GM18519 (cell line): ENCODE measurements at regions not wholly inside any gene's neighbourhood (a gene's known extent, or its start where the extent isn't known, plus 50 kb on each side); places are given as distances from the start of the nearest gene placed in this dataset.

Experiments
- ATAC-seq: cut with Tn5 transposase; IDR thresholded peaks from one replicate; pipeline ENCODE4 v1.9.1; 2021; ENCODE audit warnings: mild to moderate bottlenecking, moderate library complexity; ENCODE audit not compliant: unreplicated experiment, low FRiP score

GRCh38 chr9:1411826-1412225 lies 361.7 kb downstream of the DMRT2 start:
- no peak for ATAC-seq

- ATAC-seq = no peak
Observed at GRCh38 chr9:1414711-1415131, 364.6 kb downstream of the DMRT2 start.

- ATAC-seq = no peak
Observed at GRCh38 chr9:1415146-1415545, 365.0 kb downstream of the DMRT2 start.

- no peak for ATAC-seq
Observed at GRCh38 chr9:1416261-1416660, 366.1 kb downstream of the DMRT2 start.

GRCh38 chr9:1421436-1421835 lies 371.3 kb downstream of the DMRT2 start:
- no peak for ATAC-seq

- no peak for ATAC-seq
Observed at GRCh38 chr9:1427875-1428274, 377.7 kb downstream of the DMRT2 start.

GRCh38 chr9:1429297-1429696 lies 379.1 kb downstream of the DMRT2 start:
- ATAC-seq = no peak

GRCh38 chr9:1431461-1431860 lies 381.3 kb downstream of the DMRT2 start:
- no peak for ATAC-seq

GRCh38 chr9:1434052-1434767 lies 384.1 kb downstream of the DMRT2 start:
- ATAC-seq = no peak

GRCh38 chr9:1434811-1435210 lies 384.7 kb downstream of the DMRT2 start:
- ATAC-seq = no peak

- ATAC-seq = no peak
Observed at GRCh38 chr9:1440256-1440655, 390.1 kb downstream of the DMRT2 start.

- ATAC-seq = no peak
Observed at GRCh38 chr9:1442105-1442504, 391.9 kb downstream of the DMRT2 start.

GRCh38 chr9:1443450-1443849 lies 393.3 kb downstream of the DMRT2 start:
- ATAC-seq = no peak

- ATAC-seq = no peak
Observed at GRCh38 chr9:1446671-1447070, 396.5 kb downstream of the DMRT2 start.

GRCh38 chr9:1453636-1454035 lies 403.5 kb downstream of the DMRT2 start:
- no peak for ATAC-seq

- no peak for ATAC-seq
Observed at GRCh38 chr9:1454211-1454610, 404.1 kb downstream of the DMRT2 start.

- no peak for ATAC-seq
Observed at GRCh38 chr9:1454616-1455347, 404.6 kb downstream of the DMRT2 start.

GRCh38 chr9:1455766-1456165 lies 405.6 kb downstream of the DMRT2 start:
- ATAC-seq = no peak

- ATAC-seq = no peak
Observed at GRCh38 chr9:1456301-1457024, 406.3 kb downstream of the DMRT2 start.

GRCh38 chr9:1457460-1457859 lies 407.3 kb downstream of the DMRT2 start:
- no peak for ATAC-seq

- no peak for ATAC-seq
Observed at GRCh38 chr9:1458503-1458902, 408.3 kb downstream of the DMRT2 start.
